GM19351 (cell line): ENCODE measurements at regions not wholly inside any gene's neighbourhood (a gene's known extent, or its start where the extent isn't known, plus 50 kb on each side); places are given as distances from the start of the nearest gene placed in this dataset.
"Not testable (repeated sequence)": the region's sequence is repeated elsewhere in the genome, so short reads cannot be mapped to it uniquely, and the experiment has no call there.

ENCODE experiments used
- ATAC-seq: cut with Tn5 transposase; IDR thresholded peaks from one replicate; pipeline ENCODE4 v1.9.1; 2021; ENCODE audit warnings: mild to moderate bottlenecking, moderate library complexity; ENCODE audit not compliant: unreplicated experiment

DNA sequence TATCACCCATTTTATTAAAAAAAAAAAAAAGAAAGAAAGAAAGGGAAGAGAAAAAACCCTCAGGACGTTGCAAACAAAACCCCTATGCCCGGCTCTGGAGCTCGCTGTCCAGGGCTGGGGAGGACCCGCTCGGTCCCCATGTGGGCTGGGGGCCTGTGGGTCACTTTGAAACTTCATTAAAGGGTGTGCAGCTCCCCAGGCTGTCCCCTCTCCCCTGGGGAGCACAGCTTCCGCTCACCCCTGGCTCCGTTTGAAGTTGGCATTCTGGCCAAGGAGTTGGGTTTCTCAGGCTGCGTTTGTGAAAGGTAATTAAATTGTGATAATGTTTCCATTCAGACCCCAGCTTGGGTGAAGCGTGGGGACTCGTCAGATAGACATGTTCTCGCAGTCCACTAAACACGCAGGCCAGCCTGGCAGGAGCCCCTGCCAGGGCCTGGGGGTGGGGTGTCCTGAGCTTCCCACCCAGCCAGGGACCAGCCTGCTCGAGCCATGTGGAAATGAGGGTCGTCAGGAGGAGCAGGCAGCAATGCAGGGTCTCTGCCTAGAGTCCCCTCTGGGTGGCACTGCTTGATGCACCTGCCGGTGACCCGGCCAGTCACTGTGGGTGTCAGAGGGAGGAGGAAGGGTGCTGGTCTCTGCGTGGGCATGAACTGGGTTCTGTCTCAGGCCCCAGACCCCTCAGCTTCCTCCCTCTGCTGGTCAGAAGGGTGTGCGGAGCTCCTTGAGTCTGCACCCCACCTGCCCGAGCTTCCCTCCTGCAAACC lies 166.2 kb downstream of the INHBB start:
- ATAC-seq: no peak

GRCh38 chr2:120513776-120514357 lies 167.9 kb downstream of the INHBB start:
- no peak for ATAC-seq

GRCh38 chr2:120514521-120514920 lies 168.6 kb downstream of the INHBB start:
- no peak for ATAC-seq

- ATAC-seq: not testable (repeated sequence)
These were observed 169.3 kb downstream of the INHBB start for GRCh38 chr2:120515066-120515758.

DNA sequence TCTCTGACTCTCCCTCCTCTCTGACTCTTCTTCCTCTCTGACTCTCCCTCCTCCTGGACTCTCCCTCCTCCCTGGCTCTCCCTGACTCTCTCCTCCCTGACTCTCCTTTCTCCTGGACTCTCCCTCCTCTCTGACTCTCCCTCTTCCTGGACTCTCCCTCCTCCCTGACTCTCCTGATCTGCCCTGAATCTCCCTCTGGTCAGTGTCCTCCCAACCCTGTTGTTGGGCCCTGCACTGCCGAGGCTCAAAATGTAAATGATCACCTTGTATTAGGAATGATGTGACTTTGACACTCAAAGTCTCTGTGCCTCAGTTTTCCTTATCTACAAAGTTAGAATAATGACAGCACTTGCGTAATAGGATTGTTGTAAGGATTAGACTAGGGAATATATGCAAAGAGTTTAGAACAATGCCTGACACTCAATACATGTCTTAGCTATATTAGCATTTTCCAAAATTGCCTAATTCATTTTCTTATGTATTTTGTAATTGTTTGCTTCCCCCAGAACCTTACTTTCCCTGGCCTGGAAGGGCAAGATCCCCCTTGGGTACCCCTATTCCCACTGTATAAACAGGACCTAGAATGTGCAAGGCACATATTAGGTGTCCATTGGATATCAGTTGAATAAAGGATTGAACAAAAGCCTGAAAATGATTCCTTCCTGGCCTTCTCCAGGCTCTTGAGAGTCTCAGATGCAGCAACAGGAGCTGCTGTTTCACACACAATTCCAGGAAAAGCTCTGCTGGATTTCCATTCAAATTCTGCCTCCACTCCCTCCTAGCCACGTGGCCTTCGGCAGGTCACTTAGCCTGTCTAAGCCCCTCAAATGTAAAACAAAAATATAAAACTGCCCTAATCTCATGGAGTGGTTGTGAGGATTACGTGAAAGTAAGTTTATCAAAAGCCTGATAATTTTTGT lies 170.1 kb downstream of the INHBB start:
- no peak for ATAC-seq

DNA sequence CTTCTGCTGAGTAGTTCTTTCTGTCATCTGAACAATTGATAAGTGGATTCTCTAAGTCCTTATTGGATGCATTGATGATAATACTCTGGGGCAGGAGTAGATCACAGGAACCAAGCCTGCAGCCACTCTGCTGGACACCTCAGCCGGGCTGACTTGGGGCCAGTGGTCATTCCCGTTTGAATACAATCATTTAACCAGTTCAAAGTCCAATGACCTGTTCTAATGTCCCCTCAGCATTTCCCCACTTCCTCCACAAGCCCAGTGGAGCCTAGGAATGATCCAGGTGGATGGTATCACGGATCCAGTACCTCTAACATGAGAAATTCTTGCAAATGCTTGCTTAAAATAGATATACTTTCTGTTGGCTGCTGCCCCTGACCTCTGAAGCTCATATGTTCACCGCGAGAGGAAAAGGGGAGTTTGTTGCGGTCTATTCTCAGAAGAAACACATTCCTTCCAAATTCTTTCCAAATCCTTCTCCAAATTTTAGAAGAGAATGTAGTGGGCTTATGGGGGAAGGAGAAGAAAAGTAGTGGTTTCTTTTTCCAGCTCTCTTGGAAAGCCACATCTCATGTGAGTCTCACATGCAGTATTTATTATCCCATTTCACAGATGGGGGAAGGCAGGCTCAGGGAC lies 170.9 kb downstream of the INHBB start:
- no peak for ATAC-seq

DNA sequence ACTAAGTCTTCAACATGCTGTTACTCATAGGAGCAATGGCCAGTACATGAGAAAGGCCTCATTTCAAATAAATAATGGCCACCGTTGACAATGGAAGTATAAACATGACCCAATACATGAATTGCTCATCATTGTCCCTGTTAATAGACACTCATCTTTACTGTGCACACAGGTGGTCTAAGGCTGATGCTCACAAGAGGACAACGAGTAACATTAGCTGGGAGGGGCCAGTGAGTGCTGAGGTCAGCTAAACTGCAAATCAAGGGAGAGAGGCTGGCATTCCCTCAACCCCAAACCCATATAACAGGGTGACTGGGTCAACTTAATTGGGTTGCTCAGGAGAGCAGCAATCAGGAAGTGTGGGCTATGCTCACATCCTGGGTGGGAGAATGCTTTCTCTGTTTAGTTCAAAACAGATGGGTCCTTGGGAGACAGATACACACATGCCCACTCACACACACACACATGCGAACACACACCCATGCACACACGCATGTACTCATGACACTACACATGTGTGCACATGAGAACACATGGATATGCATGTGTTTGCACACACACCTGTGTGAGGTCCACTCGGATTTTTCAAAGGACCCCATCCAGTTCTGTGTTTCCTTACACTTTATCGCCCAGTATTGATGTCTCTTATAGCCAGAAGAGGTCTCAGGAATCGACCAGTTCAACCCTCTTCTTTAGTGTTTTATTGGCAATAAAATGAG lies 172.0 kb downstream of the INHBB start:
- no peak for ATAC-seq

- ATAC-seq: no peak
These were observed 172.9 kb downstream of the INHBB start for GRCh38 chr2:120518819-120519218.

GRCh38 chr2:120519469-120519868 lies 173.5 kb downstream of the INHBB start:
- no peak for ATAC-seq

DNA sequence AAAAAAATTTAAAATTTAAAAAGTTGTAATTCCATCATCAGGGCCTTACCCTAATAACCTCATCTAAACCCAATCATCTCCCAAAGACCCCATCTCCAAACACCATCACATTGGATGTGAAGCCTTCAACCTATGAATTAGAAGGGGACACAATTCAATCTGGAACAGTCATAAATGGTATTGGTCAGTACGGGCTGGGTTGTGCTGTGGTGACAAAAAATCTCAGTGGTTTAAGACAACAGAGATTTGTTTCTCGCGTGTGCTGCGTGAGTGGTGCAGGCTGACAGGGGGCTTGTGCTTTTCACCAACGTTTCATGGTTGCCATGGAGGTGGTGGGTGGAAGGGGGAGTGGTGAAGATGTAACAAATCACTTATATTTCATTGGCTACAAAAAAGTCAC lies 174.5 kb downstream of the INHBB start:
- no peak for ATAC-seq

DNA sequence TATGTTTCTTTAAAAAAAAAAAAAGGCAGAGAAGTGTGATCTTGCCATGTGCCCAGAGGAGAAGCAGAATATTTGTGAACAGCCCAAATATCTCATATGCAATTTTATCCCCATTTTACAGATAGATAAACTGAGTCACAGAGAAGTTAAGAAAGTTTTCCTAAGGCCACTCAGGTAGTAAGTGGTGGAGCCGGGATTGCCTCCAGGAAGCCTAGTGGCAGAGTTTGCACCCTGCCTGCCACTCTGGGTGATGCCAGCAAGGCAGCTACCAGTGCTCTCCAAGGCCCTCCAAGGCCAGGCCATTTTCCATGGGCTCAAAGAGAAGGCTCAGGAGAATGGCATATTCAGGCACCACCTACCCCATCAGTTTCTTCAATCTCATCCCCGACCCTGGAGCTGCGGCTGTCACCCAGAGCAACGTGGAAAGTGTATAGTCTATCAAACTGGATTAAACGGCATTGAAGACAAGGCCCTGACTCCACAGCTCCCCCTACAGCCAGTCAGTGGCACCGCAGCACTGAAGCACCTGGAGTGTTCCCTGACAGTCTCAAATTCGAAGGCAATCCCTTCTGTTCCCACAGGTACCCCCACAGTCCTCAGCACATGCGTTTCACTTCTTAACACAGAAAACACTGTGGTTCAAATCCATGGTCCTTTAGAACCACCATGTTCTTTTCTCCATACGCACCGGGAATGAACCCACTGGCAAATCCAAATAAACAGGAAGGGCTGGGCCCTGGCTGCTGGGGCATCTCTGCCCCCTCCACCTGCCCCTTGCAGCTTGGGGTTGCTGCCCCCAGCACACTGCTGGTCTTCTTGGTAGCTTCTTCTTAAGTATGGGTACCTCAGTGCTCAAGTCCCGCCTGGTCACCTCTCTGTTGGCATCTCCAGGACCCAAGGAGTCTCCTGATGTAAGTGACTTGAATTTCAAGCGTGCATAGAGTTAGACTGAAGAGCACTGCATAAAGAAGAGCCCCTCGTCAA lies 175.3 kb downstream of the INHBB start:
- ATAC-seq: no peak

DNA sequence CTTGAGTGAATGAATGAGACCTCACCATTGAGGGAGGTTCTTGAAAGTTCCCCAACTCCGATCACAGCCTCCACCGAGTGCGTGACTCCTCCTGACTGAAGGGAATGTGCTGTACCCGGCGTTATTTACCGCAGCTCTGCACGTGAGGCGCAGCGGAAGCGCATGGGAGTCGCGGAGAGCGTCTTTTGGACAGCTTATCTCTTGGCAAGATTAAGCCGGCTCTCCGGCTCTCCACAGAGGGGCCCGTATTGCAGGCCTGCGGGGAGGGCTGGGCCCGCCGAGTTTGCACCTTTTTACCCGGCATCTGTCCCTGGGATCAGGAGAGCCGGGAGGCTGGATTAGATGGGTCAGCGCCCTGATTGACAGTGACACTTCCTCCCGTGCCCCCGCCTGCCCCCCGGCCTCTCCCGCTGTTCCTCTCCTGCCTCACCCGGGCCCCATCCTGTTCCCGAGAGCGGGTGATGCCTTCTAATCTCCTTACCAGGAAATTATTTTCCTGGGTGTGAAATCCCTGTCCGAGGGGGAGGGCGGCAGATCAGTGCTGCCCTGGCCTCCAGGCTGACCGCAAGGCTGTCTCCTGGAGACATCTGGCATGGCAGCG lies 176.3 kb downstream of the INHBB start:
- ATAC-seq: no peak

- no peak for ATAC-seq
These were observed 177.8 kb downstream of the INHBB start for GRCh38 chr2:120523766-120524165.

GRCh38 chr2:120524174-120524573 lies 178.2 kb downstream of the INHBB start:
- no peak for ATAC-seq

GRCh38 chr2:120525056-120526046 lies 179.4 kb downstream of the INHBB start:
- no peak for ATAC-seq

DNA sequence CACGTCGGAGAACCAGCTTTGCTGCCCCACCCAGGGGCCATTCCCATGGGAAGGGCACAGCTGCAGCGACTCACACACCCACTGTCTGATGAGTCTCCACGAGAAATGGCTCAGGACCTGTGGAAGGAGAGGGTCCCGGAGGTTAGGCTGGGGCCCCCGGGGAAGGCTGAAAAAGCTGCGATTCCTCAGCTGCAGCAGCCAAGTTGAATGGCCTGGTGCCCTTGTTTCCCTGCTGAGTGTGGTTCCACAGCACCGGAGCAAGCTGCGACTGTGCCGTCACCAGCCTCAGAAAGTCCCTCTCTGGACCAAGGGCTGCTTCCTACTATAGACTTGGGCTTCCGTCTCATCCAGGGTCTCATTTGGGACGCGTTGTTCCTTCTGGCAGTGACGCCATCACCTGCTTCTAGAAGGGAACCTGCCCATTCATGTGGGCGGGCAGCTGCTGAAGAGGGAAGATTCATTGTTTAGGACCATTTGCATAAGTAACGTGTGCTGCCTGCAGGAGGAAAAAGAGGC lies 180.2 kb downstream of the INHBB start:
- ATAC-seq: no peak
